Panc1 (cell line): ENCODE measurements at regions not wholly inside any gene's neighbourhood (a gene's known extent, or its start where the extent isn't known, plus 50 kb on each side); places are given as distances from the start of the nearest gene placed in this dataset.

ENCODE experiments used
- ATAC-seq: fragments of 200-7000 bp; cut with Tn5 transposase; 2 replicates; pipeline ENCODE4 v1.9.1; 2020; ENCODE audit warnings: mild to moderate bottlenecking, moderate library complexity
- BruUV-seq: library from RNA; stranded (reverse); fragments of 400-500 nt; replicated peaks from 2 replicates; lab custom pipeline; 2021; lab: Mats Ljungman, UMichigan
- CTCF ChIA-PET: fragments of 300-600 bp; sonication (Branson Sonifier 250); formaldehyde crosslinking; loops from one replicate; lab custom pipeline; 2022; ENCODE audit warnings: antibody characterized with exemption; lab: Charles Lee
- POLR2A ChIA-PET: fragments of 300-600 bp; sonication (Branson Sonifier 250); formaldehyde crosslinking; loops from one replicate; lab custom pipeline; 2022; ENCODE audit warnings: antibody characterized with exemption; lab: Charles Lee
- DNase-seq: peaks from one replicate; pipeline ENCODE4 v3.0.0-alpha.2; 2010; ENCODE audit warnings: low read depth, low spot score
- H3K27ac ChIP-seq: 2 replicates; pipeline ENCODE4 v1.5.1; 2011; ENCODE audit warnings: mild to moderate bottlenecking, low read length, inconsistent platforms
- H3K27me3 ChIP-seq: fragments of 200-500 bp; sonication (Bioruptor generic); 2 replicates; pipeline ENCODE4 v1.6.0; 2014; ENCODE audit warnings: low read length, inconsistent platforms; ENCODE audit not compliant: control insufficient read depth, insufficient read depth
- H3K36me3 ChIP-seq: fragments of 200-500 bp; sonication (Bioruptor generic); 2 replicates; pipeline ENCODE4 v1.5.1; 2014; ENCODE audit warnings: inconsistent platforms, mild to moderate bottlenecking, low read length, moderate library complexity; ENCODE audit not compliant: control insufficient read depth, insufficient read depth
- H3K4me1 ChIP-seq: 2 replicates; pipeline ENCODE4 v1.5.1; 2011; ENCODE audit warnings: inconsistent platforms, mild to moderate bottlenecking, low read length, moderate library complexity; ENCODE audit not compliant: control insufficient read depth, insufficient read depth
- H3K4me3 ChIP-seq, 2 experiments: 2 replicates each; pipeline ENCODE4 v1.5.1; 2011 to 2012; ENCODE audit warnings: low read depth in 2 of 2, low read length in 2 of 2, mild to moderate bottlenecking in 2 of 2, inconsistent platforms in 1 of 2, moderate library complexity in 1 of 2
- H3K9me3 ChIP-seq: fragments of 200-500 bp; sonication (Bioruptor generic); 2 replicates; pipeline ENCODE4 v1.5.1; 2014; ENCODE audit warnings: low read depth, mild to moderate bottlenecking, inconsistent platforms, low read length, moderate library complexity; ENCODE audit not compliant: control insufficient read depth, insufficient read depth
- CTCF ChIP-seq: fragments of 450-650 bp; IDR thresholded peaks from 2 replicates; pipeline ENCODE4 v1.5.1; 2017; ENCODE audit warnings: mild to moderate bottlenecking
- POLR2AphosphoS5 ChIP-seq: IDR thresholded peaks from 2 replicates; pipeline ENCODE4 v1.6.1; 2012; ENCODE audit warnings: mild to moderate bottlenecking, low read depth, low read length, moderate library complexity
- REST ChIP-seq, 2 experiments: IDR thresholded peaks; 2 replicates each; pipeline ENCODE4 v1.6.1; 2011 to 2012; ENCODE audit warnings: low read depth in 2 of 2, control low read depth in 1 of 2, low read length in 1 of 2, mild to moderate bottlenecking in 1 of 2, moderate library complexity in 1 of 2; ENCODE audit not compliant: insufficient read depth in 1 of 2
- SIN3A ChIP-seq: IDR thresholded peaks from 2 replicates; pipeline ENCODE4 v1.6.1; 2012; ENCODE audit warnings: low read depth, mild to moderate bottlenecking, low read length, moderate library complexity, borderline replicate concordance; ENCODE audit not compliant: insufficient read depth
- TCF7L2 ChIP-seq: IDR thresholded peaks from 2 replicates; pipeline ENCODE4 v1.6.1; 2011; ENCODE audit warnings: mild to moderate bottlenecking, low read depth, low read length, inconsistent platforms
- in situ Hi-C: cut with HindIII; loops from 2 replicates; pipeline ENCODE4 v1.10.0; 2016; ENCODE audit warnings: low sequenced_read_pairs, low pct_unique_long_range_greater_than_20kb
- intact Hi-C: fragments of 100-400 bp; cut with micrococcal nuclease; formaldehyde crosslinking; loops from one replicate; pipeline ENCODE4 v1.10.0; 2022; ENCODE audit not compliant: unreplicated experiment

- CTCF ChIA-PET = no interaction called here
- intact Hi-C loops = no loop called here
- TF ChIP-seq REST (IDR thresholded peaks at IDR 0.05; ENCODE audit: insufficient read depth in 1 of 2, low read depth in 2 of 2, low read length in 1 of 2) (no peak), CTCF (no peak), TCF7L2 (no peak), POLR2AphosphoS5 (no peak), SIN3A (no peak)
- H3K27ac ChIP-seq = no peak overlapping the region
- no peaks in the 10 kb centered on the region for H3K27me3 ChIP-seq
- no peak overlapping the region for H3K4me3 ChIP-seq
- ATAC-seq (no peak), DNase-seq (no peak)
- no peaks in the 10 kb centered on the region for H3K36me3 ChIP-seq
- POLR2A ChIA-PET = no interaction called here
- in situ Hi-C loops = no loop called here
- H3K9me3 ChIP-seq = no peaks in the 10 kb centered on the region; the same call in 1 of the 2 replicates
- no TSS peak for BruUV-seq
- no peaks in the 10 kb centered on the region for H3K4me1 ChIP-seq
These were observed 951.2 kb upstream of the MIR17HG start for GRCh38 chr13:90396266-90396665.

- ChIA-PET POLR2A (no interaction called here), CTCF (no interaction called here)
These were observed 950.0 kb upstream of the MIR17HG start for GRCh38 chr13:90397503-90397902.

More at GRCh38 chr13:90397503-90397902, 950.0 kb upstream of the MIR17HG start:
- BruUV-seq = no TSS peak
- Histone ChIP-seq H3K36me3 (no peaks in the 10 kb centered on the region), H3K9me3 (no peaks in the 10 kb centered on the region; the same call in 1 of the 2 replicates), H3K27ac (no peak overlapping the region), H3K27me3 (no peaks in the 10 kb centered on the region), H3K4me1 (no peaks in the 10 kb centered on the region), H3K4me3 (no peak overlapping the region)
- in situ Hi-C loops = no loop called here
- intact Hi-C loops = no loop called here
- ATAC-seq = no peak
- DNase-seq = no peak
- no peak for TF ChIP-seq SIN3A
- no peak for TF ChIP-seq POLR2AphosphoS5
- TF ChIP-seq TCF7L2 = no peak
- no peak for TF ChIP-seq CTCF
- TF ChIP-seq REST (IDR thresholded peaks at IDR 0.05; ENCODE audit: insufficient read depth in 1 of 2, low read depth in 2 of 2, low read length in 1 of 2) = no peak
